ENCODE measurements at regions not wholly inside any gene's neighbourhood (a gene's known extent, or its start where the extent isn't known, plus 50 kb on each side); places are given as distances from the start of the nearest gene placed in this dataset.
"Not testable (repeated sequence)": the region's sequence is repeated elsewhere in the genome, so short reads cannot be mapped to it uniquely, and the experiment has no call there.

- DNase-seq (ENCODE audit: low spot score) = no peak
Observed at GRCh38 chr2:17363846-17364245, 154.4 kb downstream of the RAD51AP2 start.

DNA sequence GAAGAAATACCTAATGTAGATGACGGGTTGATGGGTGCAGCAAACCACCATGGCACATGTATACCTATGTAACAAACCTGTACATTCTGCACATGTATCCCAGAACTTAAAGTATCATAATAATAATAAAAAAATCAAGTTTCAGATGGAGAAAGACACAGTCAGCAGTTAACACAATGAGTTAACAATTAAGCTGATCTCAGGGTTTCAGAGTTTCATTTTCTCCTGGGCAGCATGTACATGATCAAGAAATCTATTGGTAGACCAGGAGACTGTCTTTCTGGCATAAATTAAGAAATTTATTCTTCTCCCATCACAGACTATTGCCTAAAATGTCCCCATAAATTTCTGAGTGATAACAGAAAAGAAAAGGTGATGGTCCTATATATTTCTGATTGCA lies 155.3 kb downstream of the RAD51AP2 start:
- DNase-seq (ENCODE audit: low spot score) = no peak

DNA sequence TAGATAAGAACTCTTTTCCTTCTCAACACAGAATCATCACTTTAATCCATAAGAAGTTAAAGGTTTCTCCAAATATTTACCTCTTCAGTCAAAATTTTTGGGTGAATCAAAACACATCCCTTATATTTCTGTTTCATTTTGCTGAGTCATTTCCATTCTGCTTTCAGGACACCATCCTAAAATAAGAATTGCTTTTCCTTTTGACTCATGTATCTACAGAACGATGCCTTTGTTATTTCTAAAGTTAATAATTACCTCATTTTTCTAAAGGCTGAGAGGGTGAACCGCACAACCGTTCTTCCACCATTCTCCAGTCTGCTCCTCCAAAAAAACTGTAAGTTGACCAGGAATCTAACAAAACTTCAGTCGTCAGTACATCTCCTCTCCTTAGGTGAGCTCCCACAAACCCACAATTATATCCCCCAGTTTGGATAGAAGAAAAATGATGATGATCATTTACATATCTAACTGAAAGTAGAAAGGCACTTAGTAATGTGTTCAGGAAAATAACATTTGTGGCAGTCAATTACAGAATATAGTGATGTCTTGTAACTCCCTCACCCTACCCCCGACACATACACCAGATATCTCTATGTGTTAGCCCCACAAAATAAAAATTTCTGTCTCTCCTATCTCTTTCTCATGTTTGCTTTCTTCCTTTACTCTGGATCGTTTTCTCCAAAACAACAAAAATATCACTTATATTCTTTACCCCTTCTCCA lies 162.5 kb downstream of the RAD51AP2 start:
- no peak for DNase-seq (ENCODE audit: low spot score)

DNA sequence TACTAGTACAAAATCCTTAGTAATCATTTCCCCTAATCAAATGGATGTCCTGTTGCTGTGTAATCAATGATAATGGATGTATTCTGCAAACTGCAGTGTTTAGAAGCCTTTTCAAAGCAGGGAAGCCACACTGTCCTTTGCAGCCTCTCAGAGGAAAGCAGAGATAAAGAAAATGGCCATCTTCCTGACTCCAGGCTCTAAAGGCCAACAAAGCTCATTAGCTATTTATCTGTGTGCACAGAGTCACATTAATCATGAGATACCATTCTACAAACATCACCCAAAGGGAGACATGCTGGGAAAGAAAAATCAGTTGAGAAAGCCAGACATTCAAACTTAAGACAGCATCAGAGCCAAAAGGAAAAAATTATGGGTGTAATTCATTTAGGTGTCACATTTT lies 165.0 kb downstream of the RAD51AP2 start:
- no peak for DNase-seq (ENCODE audit: low spot score)

GRCh38 chr2:17342692-17343091 lies 175.5 kb downstream of the RAD51AP2 start:
- DNase-seq (ENCODE audit: low spot score) = not testable (repeated sequence)

- DNase-seq (ENCODE audit: low spot score) = no peak
Observed at GRCh38 chr2:17337507-17337906, 180.7 kb downstream of the RAD51AP2 start.

DNA sequence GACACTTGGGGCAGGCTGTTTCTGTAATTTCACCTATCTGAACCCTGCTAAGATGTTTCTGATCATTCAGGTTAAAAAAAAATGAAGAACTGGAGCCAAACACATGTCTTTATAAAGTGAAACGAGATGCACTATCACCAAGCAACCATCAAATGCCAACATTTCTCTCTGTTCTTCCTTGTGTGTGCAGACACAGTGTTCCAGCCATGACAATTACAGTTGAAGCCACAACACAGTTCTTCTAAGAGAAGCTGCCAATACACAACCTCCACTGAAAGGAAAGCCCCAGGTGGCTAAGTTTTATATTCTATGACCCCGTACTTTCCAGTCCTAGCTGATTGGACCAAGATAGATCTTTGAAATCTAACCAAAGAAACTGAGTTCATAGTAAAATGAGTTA lies 181.8 kb downstream of the RAD51AP2 start:
- no peak for DNase-seq (ENCODE audit: low spot score)

DNA sequence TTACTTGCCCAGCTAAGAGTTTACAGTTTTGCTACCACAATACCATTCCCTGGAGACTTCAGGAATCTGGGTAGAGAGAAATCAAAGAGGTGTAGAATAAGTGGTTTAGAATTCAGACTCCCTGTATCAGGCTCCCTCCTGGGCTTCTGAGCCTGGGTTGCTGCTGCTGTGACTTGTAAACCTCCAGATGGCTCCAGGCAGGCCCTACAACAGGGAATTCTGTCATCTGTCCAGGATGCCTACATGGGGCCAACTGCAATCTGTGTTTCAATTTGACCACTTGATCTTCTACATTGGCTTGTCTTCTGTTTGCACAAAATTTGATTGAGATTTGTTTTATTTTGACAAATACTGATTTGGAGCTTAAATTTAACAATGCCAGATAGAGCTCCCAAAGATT lies 183.9 kb downstream of the RAD51AP2 start:
- DNase-seq (ENCODE audit: low spot score) = no peak

- DNase-seq (ENCODE audit: low spot score) = no peak
Observed at GRCh38 chr2:17331636-17332035, 186.6 kb downstream of the RAD51AP2 start.

GRCh38 chr2:17328161-17328560 lies 190.1 kb downstream of the RAD51AP2 start:
- DNase-seq (ENCODE audit: low spot score) = no peak

- DNase-seq (ENCODE audit: low spot score) = no peak
Observed at GRCh38 chr2:17327649-17328048, 190.6 kb downstream of the RAD51AP2 start.

DNA sequence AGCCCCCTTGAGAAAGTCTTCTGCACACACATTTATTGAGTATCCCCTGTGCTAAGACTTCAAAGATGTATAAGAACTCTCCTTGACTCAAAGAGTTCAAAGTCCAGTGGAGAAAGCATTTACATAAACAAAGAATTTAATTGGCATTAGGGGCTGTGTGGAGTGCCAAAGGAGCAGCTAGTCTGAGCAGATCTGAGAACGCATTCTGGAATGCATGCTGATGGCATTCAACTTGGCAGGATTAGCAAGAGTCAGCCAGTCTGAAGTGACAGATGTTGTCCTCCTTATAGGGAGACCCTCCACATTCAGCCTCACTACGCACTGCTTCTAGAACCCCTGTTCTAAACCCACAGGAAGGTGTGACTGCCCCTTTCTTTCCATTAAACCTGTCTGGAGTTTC lies 191.5 kb downstream of the RAD51AP2 start:
- DNase-seq (ENCODE audit: low spot score) = no peak

DNA sequence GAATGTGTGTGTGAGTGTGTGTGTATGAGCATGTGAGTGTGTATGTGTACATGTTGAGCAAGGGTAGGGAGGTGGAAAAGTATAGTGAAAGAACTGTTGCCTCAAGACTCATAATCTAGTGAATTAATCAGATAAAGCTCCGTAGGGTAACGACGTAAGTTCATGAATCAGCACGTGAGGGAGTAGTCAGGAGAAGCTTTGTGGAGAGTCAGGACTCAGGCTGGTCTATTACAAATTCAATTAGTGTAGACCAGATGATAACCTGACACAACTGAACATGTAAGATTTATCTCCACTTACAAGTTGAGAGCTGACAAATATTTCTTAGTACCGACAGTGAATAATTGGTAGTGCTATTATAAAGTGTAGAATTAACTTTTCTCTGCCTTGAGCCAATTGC lies 194.5 kb downstream of the RAD51AP2 start:
- no peak for DNase-seq (ENCODE audit: low spot score)

GRCh38 chr2:17322461-17322860 lies 195.8 kb downstream of the RAD51AP2 start:
- no peak for DNase-seq (ENCODE audit: low spot score)

DNA sequence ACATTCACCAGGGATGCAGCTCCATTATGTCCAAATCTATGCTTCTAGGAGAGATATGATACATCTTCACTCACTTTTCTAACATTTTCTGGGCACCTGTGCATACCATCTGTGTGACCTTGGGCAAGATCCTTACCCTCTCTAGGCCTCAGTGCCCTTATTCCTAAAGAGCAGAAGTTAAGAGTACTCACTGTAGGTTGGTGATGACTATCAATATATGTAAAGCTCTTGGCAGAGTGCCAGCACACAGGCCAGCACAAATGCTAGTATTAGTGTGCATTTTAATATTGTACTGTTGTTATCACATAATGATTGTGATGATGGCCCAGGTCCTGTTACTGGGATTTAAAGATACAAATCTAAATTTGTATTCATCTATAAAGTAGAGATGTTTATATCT lies 199.2 kb downstream of the RAD51AP2 start:
- DNase-seq (ENCODE audit: low spot score) = no peak

DNA sequence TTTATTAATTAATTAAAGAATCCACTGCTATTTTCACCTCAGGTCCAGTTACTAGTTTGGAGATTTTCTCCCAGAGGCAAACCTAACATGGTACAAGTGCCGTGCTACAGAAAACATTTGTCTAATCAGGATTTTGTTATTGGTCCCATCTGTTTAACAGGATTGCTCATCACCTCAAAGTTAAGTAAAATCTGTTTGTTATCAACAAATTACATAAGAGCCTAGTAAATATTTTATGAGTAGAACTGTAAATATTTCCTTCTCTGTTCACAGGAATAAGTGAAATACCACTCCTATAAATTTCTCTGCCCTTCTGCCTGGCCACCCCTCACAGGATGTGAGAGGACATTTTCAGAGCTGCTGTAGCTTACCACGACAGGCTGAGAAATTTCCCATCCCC lies 200.2 kb downstream of the RAD51AP2 start:
- no peak for DNase-seq (ENCODE audit: low spot score)

GRCh38 chr2:17317439-17317976 lies 200.7 kb downstream of the RAD51AP2 start:
- DNase-seq (ENCODE audit: low spot score) = no peak

DNA sequence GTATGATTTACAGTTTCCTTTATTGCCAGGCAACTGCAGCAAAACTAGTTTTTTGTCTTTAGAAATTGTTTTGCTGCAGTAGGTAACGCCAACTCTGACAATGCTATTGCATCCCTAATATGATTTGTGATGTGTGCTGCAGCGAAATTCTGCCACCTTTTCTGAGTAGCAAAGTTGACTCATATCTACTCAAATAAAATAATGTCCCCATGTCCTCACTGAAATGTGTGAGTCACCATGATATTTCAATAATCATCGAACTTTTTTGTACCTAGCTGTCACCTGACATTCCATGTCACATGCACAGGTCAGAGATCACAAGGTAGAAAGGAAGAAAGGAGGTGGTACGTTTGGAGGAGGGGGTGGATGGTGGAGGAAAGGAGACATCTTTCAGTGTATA lies 205.0 kb downstream of the RAD51AP2 start:
- DNase-seq (ENCODE audit: low spot score) = no peak

DNA sequence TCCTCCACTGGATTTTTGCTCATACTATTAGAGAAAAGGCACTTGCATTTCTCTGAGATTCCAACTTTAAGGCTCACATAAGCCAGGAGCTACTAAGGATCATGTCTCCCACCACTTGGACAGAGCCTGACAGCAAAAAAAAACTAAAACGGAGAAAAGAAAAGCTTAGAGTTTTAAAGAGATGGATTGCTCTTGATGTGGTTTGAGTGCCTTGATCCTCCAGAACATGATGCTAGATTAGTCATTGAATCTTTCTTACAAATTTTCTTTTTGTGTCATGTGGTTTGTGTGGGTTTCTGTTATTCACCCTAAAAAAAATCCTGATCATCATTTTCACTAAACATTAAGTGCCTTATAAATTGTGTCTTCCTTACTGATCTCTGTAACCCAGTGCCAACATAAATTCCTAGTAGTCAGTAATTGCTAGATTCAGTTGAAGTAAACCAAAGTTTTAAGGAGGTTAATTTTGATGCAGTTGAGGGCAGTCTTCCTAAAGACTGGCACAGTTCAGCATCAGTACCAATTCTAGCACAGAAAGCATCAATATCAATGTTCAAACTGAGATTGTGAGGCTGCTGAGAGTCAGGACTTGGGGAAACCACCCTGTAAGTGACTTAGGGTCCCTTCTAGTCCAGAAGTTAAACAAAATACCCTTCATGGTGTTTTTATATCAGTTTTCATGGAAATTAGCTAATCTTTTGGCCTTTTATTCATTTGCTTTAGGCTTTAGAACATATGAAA lies 206.3 kb downstream of the RAD51AP2 start:
- DNase-seq (ENCODE audit: low spot score) = no peak

- DNase-seq (ENCODE audit: low spot score) = no peak
Observed at GRCh38 chr2:17311106-17311619, 207.1 kb downstream of the RAD51AP2 start.

GRCh38 chr2:17309741-17310339 lies 208.4 kb downstream of the RAD51AP2 start:
- DNase-seq (ENCODE audit: low spot score) = peak; percentile 79

DNA sequence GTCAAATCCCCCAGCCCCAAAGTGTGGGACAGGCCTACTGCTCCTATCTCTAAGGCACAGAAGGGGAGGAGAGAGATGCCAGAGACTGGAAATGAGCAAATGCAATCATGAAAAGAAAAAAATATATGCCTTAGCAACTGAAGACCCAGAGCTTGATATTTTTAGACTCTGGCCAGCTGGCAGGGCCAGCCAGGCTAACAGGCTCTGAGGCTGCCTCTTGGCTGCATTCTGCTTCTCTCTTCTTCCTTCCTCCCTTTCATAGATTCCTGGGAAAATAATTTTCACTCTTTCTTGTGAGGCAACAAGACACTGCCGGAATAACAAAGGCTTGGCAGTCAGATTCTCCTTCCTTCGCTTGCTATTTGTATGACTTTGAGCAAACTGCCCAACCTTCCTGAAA lies 209.1 kb downstream of the RAD51AP2 start:
- no peak for DNase-seq (ENCODE audit: low spot score)
